ENCODE measurements at regions not wholly inside any gene's neighbourhood (a gene's known extent, or its start where the extent isn't known, plus 50 kb on each side); places are given as distances from the start of the nearest gene placed in this dataset.

- Histone ChIP-seq H3K9me3 (no peaks in the 10 kb centered on the region), H3K4me2 (no peak overlapping the region), H3K4me1 (no peaks in the 10 kb centered on the region), H3K4me3 (no peak overlapping the region), H3K27ac (no peak overlapping the region)
- WGBS (ENCODE audit: missing lambda C conversion rate) = 56% methylated on average over 10 of the region's 10 CpGs
- POLR2A ChIA-PET = no interaction called here
- ATAC-seq = no peak; a peak in 1 of 6 replicates
- DNase-seq (ENCODE audit: low read depth in 1 of 2, low spot score in 1 of 2) = no peak
- TF ChIP-seq HOXA7 (CRISPR knock-in tag; IDR thresholded peaks at IDR 0.05) = no peak
- TF ChIP-seq ESRRA (IDR thresholded peaks at IDR 0.05; ENCODE audit: borderline replicate concordance, low read length) = no peak
- TF ChIP-seq FOXS1 (CRISPR knock-in tag; IDR thresholded peaks at IDR 0.05) = no peak
- TF ChIP-seq MYC (IDR thresholded peaks at IDR 0.05; ENCODE audit: borderline replicate concordance, low read length) = no peak
- no peak for TF ChIP-seq NR3C1 (IDR thresholded peaks at IDR 0.05)
- no peak for TF ChIP-seq HMGXB4 (CRISPR knock-in tag; IDR thresholded peaks at IDR 0.05; ENCODE audit: borderline replicate concordance)
- TF ChIP-seq MAFK (IDR thresholded peaks at IDR 0.05; ENCODE audit: partially characterized antibody) = no peak
- no peak for TF ChIP-seq ZFP36 (IDR thresholded peaks at IDR 0.05; ENCODE audit: borderline replicate concordance, partially characterized antibody)
- no peak for TF ChIP-seq POLR2A (IDR thresholded peaks at IDR 0.05; ENCODE audit: low read length)
- no peak for TF ChIP-seq HEYL (CRISPR knock-in tag; IDR thresholded peaks at IDR 0.05)
- no peak for TF ChIP-seq RAD21 (conservative IDR thresholded peaks at IDR 0.05 in 1 of 2, IDR thresholded peaks at IDR 0.05 in 1 of 2)
- no peak for TF ChIP-seq KDM1A (IDR thresholded peaks at IDR 0.05; ENCODE audit: low read depth)
- CTCF ChIA-PET = interaction anchor here (1.7 kb wide), 1 partner anchor 12 kb away, joined by 3 read pairs; no protein-coding TSS in a partner anchor
- FAIRE-seq = no peak
Measured at GRCh38 chr10:14447094-14447839, 116.5 kb upstream of the FRMD4A start.

- WGBS (ENCODE audit: missing lambda C conversion rate) = 33% methylated on average over 8 of the region's 8 CpGs
- POLR2A ChIA-PET = no interaction called here
- H3K9me3 ChIP-seq = no peaks in the 10 kb centered on the region
- no peaks in the 10 kb centered on the region for H3K4me1 ChIP-seq
- ATAC-seq (peak; percentile 39 to 47; a peak in 3 of 6 replicates), DNase-seq (ENCODE audit: low read depth in 1 of 2, low spot score in 1 of 2) (no peak), FAIRE-seq (no peak)
- CTCF ChIA-PET = interaction anchor here (1.2 kb wide), 1 partner anchor 14 kb away, joined by 3 read pairs; no protein-coding TSS in a partner anchor
- TF ChIP-seq CHD4 (IDR thresholded peaks at IDR 0.05; ENCODE audit: borderline replicate concordance) (no peak), MAZ (IDR thresholded peaks at IDR 0.05; ENCODE audit: borderline replicate concordance, low read depth, low read length) (no peak), JUNB (IDR thresholded peaks at IDR 0.05) (no peak), CBX8 (IDR thresholded peaks at IDR 0.05) (no peak), E2F6 (IDR thresholded peaks at IDR 0.05; ENCODE audit: borderline replicate concordance, low read depth) (no peak), REST (IDR thresholded peaks at IDR 0.05) (no peak), FOSL2 (IDR thresholded peaks at IDR 0.05) (no peak), FOSL2 (CRISPR knock-in tag; IDR thresholded peaks at IDR 0.05) (no peak), ZNF302 (CRISPR knock-in tag; IDR thresholded peaks at IDR 0.05) (no peak), RCOR1 (IDR thresholded peaks at IDR 0.05; ENCODE audit: low read depth, low read length) (no peak), HES2 (IDR thresholded peaks at IDR 0.05) (no peak), ELK1 (IDR thresholded peaks at IDR 0.05; ENCODE audit: low read depth, low read length) (no peak), SMC3 (IDR thresholded peaks at IDR 0.05) (no peak), HOXA7 (CRISPR knock-in tag; IDR thresholded peaks at IDR 0.05) (no peak), TP53 (CRISPR knock-in tag; IDR thresholded peaks at IDR 0.05) (no peak), NR3C1 (IDR thresholded peaks at IDR 0.05) (no peak), NFE2L2 (conservative IDR thresholded peaks at IDR 0.05; ENCODE audit: low read length) (no peak), ZFP36 (IDR thresholded peaks at IDR 0.05; ENCODE audit: borderline replicate concordance, partially characterized antibody) (no peak)
- no peak overlapping the region for H3K4me2 ChIP-seq
- no peak overlapping the region for H3K27ac ChIP-seq
- H3K4me3 ChIP-seq = no peak overlapping the region
Measured at GRCh38 chr10:14439451-14440259, 108.9 kb upstream of the FRMD4A start.
